GM18861 (cell line): ENCODE measurements at regions not wholly inside any gene's neighbourhood (a gene's known extent, or its start where the extent isn't known, plus 50 kb on each side); places are given as distances from the start of the nearest gene placed in this dataset.

Experiments
- ATAC-seq: cut with Tn5 transposase; IDR thresholded peaks from one replicate; pipeline ENCODE4 v1.9.1; 2021; ENCODE audit not compliant: unreplicated experiment

- no peak for ATAC-seq
Measured at GRCh38 chr2:149679286-149679685, 91.7 kb upstream of the MMADHC start.

- ATAC-seq: no peak
Measured at GRCh38 chr2:149677416-149677815, 89.8 kb upstream of the MMADHC start.

- ATAC-seq: no peak
Measured at GRCh38 chr2:149670086-149670485, 82.5 kb upstream of the MMADHC start.

- no peak for ATAC-seq
Measured at GRCh38 chr2:149666809-149667320, 79.3 kb upstream of the MMADHC start.

GRCh38 chr2:149664896-149665295 lies 77.3 kb upstream of the MMADHC start:
- ATAC-seq: no peak

GRCh38 chr2:149662556-149662955 lies 75.0 kb upstream of the MMADHC start:
- ATAC-seq: no peak

GRCh38 chr2:149661844-149662243 lies 74.3 kb upstream of the MMADHC start:
- no peak for ATAC-seq

- ATAC-seq: no peak
Measured at GRCh38 chr2:149658553-149658952, 71.0 kb upstream of the MMADHC start.

- ATAC-seq: no peak
Measured at GRCh38 chr2:149657401-149658040, 69.9 kb upstream of the MMADHC start.

GRCh38 chr2:149656996-149657395 lies 69.4 kb upstream of the MMADHC start:
- no peak for ATAC-seq

- no peak for ATAC-seq
Measured at GRCh38 chr2:149653831-149654445, 66.4 kb upstream of the MMADHC start.

- no peak for ATAC-seq
Measured at GRCh38 chr2:149652926-149653325, 65.4 kb upstream of the MMADHC start.

- no peak for ATAC-seq
Measured at GRCh38 chr2:149652526-149652925, 65.0 kb upstream of the MMADHC start.

GRCh38 chr2:149651229-149651628 lies 63.7 kb upstream of the MMADHC start:
- ATAC-seq: no peak

- no peak for ATAC-seq
Measured at GRCh38 chr2:149650006-149650405, 62.4 kb upstream of the MMADHC start.

GRCh38 chr2:149648282-149649030 lies 60.9 kb upstream of the MMADHC start:
- no peak for ATAC-seq

- no peak for ATAC-seq
Measured at GRCh38 chr2:149645391-149645790, 57.8 kb upstream of the MMADHC start.
